Ascending aorta (tissue), 2 donors: ENCODE measurements at regions not wholly inside any gene's neighbourhood (a gene's known extent, or its start where the extent isn't known, plus 50 kb on each side); places are given as distances from the start of the nearest gene placed in this dataset.

Source experiments
- DNase-seq, 2 donors: peaks; one replicate each; pipeline ENCODE4 v3.0.0-alpha.2; 2019; ENCODE audit warnings: low spot score in 2 of 2
- H3K27ac ChIP-seq, 2 donors: fragments of 200-600 bp; sonication (generic); one replicate each; pipeline ENCODE4 v1.5.1; 2016 to 2017; ENCODE audit warnings: mild to moderate bottlenecking in 1 of 2
- H3K27me3 ChIP-seq: fragments of 200-600 bp; sonication (generic); one replicate; pipeline ENCODE4 v1.5.1; 2017
- H3K36me3 ChIP-seq, 2 donors: fragments of 200-600 bp; sonication (generic); one replicate each; pipeline ENCODE4 v1.5.1; 2016
- H3K4me1 ChIP-seq, 2 donors: fragments of 200-600 bp; sonication (generic); one replicate each; pipeline ENCODE4 v1.5.1; 2016 to 2017; ENCODE audit warnings: mild to moderate bottlenecking in 1 of 2
- H3K4me3 ChIP-seq, 2 donors: fragments of 200-600 bp; sonication (generic); one replicate each; pipeline ENCODE4 v1.5.1; 2016 to 2017; ENCODE audit warnings: mild to moderate bottlenecking in 1 of 2
- H3K9me3 ChIP-seq, 2 donors: fragments of 200-600 bp; sonication (generic); one replicate each; pipeline ENCODE4 v1.5.1; 2016
- intact Hi-C: fragments of 100-400 bp; cut with DNase I; formaldehyde crosslinking; loops from one replicate; pipeline ENCODE4 v1.15.1; 2023
- TF ChIP-seq, protein P1 (sequence below), 3 experiments: fragments of 200-600 bp in 2 of 3; fragments of 450-650 bp in 1 of 3; sonication (generic) in 2 of 3; IDR thresholded peaks; one replicate each; pipeline ENCODE4 v1.5.1; 2016 to 2019; ENCODE audit warnings: antibody characterized with exemption in 3 of 3, mild to moderate bottlenecking in 1 of 3, moderate library complexity in 1 of 3

GRCh38 chr3:73945541-73945940 is 320.8 kb upstream of the PDZRN3 start:
- Histone ChIP-seq H3K4me1 (no peaks in the 10 kb centered on the region), H3K9me3 (peaks cover 0 to 2% of the 10 kb centered on the region in 2 donors), H3K36me3 (no peaks in the 10 kb centered on the region), H3K27me3 (no peaks in the 10 kb centered on the region), H3K27ac (no peak overlapping the region), H3K4me3 (no peak overlapping the region)
- intact Hi-C loops, result no loop called here
- DNase-seq, result no peak
- TF ChIP-seq, protein P1, sequence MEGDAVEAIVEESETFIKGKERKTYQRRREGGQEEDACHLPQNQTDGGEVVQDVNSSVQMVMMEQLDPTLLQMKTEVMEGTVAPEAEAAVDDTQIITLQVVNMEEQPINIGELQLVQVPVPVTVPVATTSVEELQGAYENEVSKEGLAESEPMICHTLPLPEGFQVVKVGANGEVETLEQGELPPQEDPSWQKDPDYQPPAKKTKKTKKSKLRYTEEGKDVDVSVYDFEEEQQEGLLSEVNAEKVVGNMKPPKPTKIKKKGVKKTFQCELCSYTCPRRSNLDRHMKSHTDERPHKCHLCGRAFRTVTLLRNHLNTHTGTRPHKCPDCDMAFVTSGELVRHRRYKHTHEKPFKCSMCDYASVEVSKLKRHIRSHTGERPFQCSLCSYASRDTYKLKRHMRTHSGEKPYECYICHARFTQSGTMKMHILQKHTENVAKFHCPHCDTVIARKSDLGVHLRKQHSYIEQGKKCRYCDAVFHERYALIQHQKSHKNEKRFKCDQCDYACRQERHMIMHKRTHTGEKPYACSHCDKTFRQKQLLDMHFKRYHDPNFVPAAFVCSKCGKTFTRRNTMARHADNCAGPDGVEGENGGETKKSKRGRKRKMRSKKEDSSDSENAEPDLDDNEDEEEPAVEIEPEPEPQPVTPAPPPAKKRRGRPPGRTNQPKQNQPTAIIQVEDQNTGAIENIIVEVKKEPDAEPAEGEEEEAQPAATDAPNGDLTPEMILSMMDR (IDR thresholded peaks at IDR 0.05), result no peak

DNA sequence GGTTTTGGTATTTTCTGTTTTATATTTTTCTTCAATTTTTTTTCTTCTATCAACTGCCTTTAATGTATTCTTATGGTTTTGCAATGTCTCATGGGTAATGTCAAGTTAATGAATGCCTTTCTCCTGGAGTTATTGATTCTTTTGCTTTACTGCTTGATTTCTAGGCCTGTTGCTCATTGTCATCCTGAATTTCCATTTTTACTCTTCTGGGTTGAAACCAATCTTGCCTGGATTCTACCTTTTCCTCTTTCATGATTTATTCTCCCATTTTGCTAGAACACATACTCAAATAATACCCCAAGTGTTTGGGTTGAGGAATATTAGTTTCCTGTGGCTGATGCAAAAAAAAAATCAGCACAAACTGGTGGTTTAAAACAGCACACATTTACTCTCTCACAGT is 315.2 kb upstream of the PDZRN3 start:
- peaks cover 0 to 2% of the 10 kb centered on the region in 2 donors for H3K9me3 ChIP-seq
- no peaks in the 10 kb centered on the region for H3K27me3 ChIP-seq
- H3K4me3 ChIP-seq, result no peak overlapping the region
- intact Hi-C loops, result no loop called here
- no peaks in the 10 kb centered on the region for H3K4me1 ChIP-seq
- TF ChIP-seq, protein P1 (IDR thresholded peaks at IDR 0.05), result no peak
- H3K36me3 ChIP-seq, result no peaks in the 10 kb centered on the region
- no peak for DNase-seq
- no peak overlapping the region for H3K27ac ChIP-seq

GRCh38 chr3:73933585-73933984 is 308.8 kb upstream of the PDZRN3 start:
- no peaks in the 10 kb centered on the region for H3K9me3 ChIP-seq
- no peaks in the 10 kb centered on the region for H3K4me1 ChIP-seq
- H3K36me3 ChIP-seq, result no peaks in the 10 kb centered on the region
- H3K27ac ChIP-seq, result no peak overlapping the region
- H3K27me3 ChIP-seq, result no peaks in the 10 kb centered on the region
- no peak overlapping the region for H3K4me3 ChIP-seq
- TF ChIP-seq, protein P1 (IDR thresholded peaks at IDR 0.05), result no peak
- DNase-seq, result no peak
- intact Hi-C loops, result no loop called here

DNA sequence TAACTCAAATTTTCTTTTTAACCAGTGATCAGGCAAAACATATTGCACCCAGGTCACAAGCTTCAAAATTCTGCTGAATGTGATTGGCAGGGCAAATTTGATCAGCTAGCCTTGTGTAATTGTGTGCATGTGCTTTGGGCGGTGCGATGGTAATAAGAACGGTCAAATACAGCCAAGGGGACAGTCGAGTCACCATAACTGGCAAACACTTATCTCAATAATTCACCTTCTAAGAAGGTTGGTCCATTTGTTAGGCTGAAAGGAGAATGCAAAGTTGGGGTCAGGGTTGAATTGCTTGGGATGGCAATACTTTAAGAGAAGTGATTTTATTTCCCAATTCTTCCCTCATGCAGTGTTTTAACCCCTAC is 302.4 kb upstream of the PDZRN3 start:
- Histone ChIP-seq H3K27ac (no peak overlapping the region), H3K36me3 (no peaks in the 10 kb centered on the region), H3K4me1 (no peaks in the 10 kb centered on the region), H3K27me3 (no peaks in the 10 kb centered on the region), H3K4me3 (no peak overlapping the region), H3K9me3 (no peaks in the 10 kb centered on the region)
- TF ChIP-seq, protein P1 (IDR thresholded peaks at IDR 0.05), result no peak
- DNase-seq, result no peak
- intact Hi-C loops, result no loop called here

DNA sequence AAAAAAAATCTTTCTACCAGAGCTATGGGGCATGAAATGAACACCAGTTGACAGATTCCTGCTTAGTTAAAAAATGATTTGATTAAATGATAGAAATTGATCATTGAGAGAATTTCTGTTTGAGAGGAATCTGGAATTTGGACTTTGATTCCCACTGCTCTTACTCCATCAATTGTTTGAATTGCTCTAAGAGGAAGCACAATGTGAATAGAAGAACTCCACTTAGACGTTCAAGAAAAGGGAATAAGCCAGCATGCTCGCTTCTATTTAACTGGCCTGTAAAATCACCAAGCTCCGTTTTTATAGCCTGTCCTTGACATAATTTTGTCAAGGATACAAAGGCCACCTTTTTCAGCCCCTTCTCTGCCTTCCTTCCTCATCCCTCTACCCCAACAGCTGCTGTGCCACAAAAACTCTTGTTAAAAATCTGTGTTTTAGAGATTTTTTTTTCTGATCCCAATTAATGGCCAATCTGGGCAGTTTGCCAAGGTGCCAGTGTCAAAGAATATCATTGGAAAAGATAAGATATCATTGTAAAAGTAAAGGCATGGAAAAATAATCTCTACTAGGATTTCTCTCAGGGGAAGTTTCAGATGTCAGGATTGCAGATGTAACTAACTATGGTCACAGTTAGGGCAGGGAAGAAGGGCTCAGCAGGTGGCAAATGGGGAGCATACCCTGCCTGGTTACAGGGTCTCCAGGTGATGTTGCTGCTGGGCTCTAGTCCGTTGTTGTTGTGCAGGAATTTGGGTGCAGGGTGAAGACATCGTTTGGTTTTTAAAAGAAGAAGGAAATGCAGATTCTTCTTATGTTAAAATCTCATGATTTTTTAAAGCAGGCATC is 301.8 kb upstream of the PDZRN3 start:
- Histone ChIP-seq H3K9me3 (no peaks in the 10 kb centered on the region), H3K4me1 (no peaks in the 10 kb centered on the region), H3K27me3 (no peaks in the 10 kb centered on the region), H3K4me3 (no peak overlapping the region), H3K36me3 (no peaks in the 10 kb centered on the region), H3K27ac (no peak overlapping the region)
- TF ChIP-seq, protein P1 (IDR thresholded peaks at IDR 0.05), result no peak
- intact Hi-C loops, result no loop called here
- DNase-seq, result no peak
